VCaP (cell line): ENCODE measurements at regions not wholly inside any gene's neighbourhood (a gene's known extent, or its start where the extent isn't known, plus 50 kb on each side); places are given as distances from the start of the nearest gene placed in this dataset.

Experiments
- H3K27ac ChIP-seq: fragments of 450-650 bp; 2 replicates; pipeline ENCODE4 v1.5.1; 2017
- TF ChIP-seq, protein P1 (sequence below): fragments of 450-650 bp; conservative IDR thresholded peaks from 2 replicates; pipeline ENCODE4 v1.5.1; 2017; ENCODE audit warnings: mild to moderate bottlenecking, moderate library complexity

DNA sequence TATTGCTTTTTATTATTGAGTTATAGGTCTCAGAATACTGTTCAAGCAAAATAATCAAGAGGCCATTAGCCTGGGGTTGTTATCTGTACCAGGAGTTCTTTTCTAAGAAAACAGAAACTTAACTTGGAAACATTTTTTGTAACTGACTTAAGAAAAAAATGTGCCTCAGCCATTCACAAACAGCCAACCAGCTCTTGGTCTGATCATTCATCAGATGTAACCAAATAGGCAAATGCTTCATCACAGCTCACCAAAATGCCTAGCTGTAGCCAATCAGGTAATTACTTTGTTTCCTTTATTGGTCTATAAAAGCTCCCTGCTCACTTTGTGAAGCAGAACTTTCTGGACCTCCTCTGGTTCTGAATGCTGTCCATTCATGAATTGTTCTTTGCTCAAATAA lies 387.7 kb downstream of the FAT4 start:
- TF ChIP-seq, protein P1, sequence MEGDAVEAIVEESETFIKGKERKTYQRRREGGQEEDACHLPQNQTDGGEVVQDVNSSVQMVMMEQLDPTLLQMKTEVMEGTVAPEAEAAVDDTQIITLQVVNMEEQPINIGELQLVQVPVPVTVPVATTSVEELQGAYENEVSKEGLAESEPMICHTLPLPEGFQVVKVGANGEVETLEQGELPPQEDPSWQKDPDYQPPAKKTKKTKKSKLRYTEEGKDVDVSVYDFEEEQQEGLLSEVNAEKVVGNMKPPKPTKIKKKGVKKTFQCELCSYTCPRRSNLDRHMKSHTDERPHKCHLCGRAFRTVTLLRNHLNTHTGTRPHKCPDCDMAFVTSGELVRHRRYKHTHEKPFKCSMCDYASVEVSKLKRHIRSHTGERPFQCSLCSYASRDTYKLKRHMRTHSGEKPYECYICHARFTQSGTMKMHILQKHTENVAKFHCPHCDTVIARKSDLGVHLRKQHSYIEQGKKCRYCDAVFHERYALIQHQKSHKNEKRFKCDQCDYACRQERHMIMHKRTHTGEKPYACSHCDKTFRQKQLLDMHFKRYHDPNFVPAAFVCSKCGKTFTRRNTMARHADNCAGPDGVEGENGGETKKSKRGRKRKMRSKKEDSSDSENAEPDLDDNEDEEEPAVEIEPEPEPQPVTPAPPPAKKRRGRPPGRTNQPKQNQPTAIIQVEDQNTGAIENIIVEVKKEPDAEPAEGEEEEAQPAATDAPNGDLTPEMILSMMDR, result no peak
- H3K27ac ChIP-seq, result no peak overlapping the region

DNA sequence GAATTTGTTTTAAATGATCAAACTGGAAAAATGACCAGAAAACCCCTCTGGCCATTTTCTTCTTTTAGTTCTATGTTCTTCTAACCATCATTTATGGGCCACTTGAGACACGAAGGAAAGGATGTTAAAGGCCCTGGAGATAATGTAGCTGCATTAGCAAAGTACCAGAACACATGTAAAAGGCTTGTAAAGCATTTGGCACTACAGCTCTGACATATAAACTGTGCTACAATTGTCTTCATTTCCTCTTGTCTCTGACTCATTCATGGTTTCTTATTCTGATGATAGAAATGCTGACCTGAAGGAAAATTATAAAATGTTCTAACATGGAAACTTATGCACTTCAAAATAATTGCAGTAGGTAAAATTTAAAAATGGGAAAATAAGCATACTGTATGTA lies 388.7 kb downstream of the FAT4 start:
- H3K27ac ChIP-seq, result no peak overlapping the region
- TF ChIP-seq, protein P1, result no peak

DNA sequence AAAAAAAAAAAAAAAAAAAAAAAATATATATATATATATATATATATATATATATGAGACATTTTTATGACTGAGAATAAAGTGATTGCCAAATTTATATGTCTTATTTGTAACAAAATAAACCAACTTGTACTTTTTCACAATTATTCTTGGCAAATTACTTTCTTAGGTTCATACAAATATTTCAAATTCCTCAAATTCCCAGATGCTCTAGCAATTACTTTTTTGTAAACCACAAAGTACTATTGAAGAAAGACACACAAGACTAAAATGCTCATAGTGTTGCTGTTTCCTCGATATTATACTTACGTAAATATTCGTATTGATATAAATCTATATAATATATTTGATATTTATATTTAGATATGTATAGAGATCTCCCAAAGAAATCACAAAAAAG lies 390.0 kb downstream of the FAT4 start:
- TF ChIP-seq, protein P1, result no peak
- H3K27ac ChIP-seq, result no peak overlapping the region

DNA sequence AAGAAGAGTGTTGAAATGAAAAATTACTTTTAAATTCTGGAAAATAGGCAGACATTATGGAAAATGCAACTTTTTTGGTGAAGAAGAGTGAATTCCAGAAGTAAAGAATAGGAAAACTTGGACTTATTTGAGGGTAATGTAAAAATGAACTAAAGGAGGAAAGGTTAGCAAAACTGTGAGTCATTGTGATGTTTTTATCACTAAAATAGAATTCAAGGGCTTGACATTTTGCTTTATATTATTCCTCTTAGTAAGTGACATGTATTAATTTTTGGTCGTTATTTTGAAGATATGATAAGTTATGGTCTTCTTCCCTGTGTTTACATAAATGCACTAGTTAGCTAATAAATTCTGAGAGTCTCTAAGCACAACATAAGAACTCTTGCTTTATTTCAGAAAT lies 390.9 kb downstream of the FAT4 start:
- TF ChIP-seq, protein P1, result no peak
- no peak overlapping the region for H3K27ac ChIP-seq

DNA sequence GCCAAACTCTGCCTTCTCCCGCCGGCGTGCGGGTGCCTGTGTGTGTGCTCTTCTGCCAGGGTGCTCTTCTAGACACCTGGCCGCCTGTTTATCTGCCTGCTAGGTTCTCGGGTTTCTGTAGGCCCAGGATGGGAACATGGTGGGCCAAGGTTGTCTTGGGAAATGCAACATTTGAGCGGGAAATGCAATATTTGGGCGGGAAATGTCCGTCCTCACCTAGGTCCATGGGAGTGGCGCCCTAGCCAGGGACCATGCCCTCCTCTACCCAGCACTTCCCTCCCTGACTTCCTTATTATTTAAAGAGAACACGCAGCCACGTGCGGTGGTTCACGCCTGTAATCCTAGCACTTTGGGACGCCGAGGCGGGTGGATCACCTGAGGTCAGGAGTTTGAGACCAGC lies 392.6 kb downstream of the FAT4 start:
- TF ChIP-seq, protein P1, result no peak
- no peak overlapping the region for H3K27ac ChIP-seq

DNA sequence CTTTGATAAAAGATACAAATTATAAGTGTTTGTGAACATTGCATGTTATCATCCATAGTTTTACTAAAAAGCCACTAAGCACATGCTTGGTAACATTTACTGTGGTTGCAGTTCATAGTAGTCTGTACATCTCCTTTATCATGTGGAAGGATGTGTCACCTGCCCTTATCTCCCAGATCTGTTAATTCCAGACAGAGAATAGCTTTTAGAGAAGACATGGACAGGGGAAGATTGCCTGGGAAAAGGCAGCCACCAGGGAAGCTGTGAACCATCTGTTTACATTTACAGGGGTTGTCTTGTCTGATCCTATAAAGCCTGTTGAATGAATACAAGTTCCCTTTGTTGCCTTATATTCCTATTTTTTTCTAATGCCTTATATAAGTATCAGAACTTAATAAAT lies 396.0 kb downstream of the FAT4 start:
- H3K27ac ChIP-seq, result no peak overlapping the region
- TF ChIP-seq, protein P1, result no peak

DNA sequence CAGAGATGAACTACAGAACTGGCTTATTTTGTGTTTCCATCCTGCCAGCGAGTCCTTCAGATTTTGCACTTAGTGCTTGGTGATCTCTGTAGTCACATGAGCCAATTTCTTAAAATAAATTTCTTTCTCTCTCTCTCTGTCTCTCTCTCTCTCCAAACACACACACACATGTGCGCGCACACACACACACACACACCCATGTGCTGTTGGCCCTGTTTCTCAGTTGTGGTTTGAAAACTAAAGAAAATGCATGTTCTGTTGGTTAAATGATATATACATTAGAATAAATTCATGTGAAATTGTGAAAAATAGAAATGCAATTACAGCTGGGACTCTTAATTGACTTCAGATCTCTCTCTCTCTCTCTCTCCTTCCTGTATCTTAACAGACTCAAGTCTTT lies 399.3 kb downstream of the FAT4 start:
- TF ChIP-seq, protein P1, result no peak
- no peak overlapping the region for H3K27ac ChIP-seq

DNA sequence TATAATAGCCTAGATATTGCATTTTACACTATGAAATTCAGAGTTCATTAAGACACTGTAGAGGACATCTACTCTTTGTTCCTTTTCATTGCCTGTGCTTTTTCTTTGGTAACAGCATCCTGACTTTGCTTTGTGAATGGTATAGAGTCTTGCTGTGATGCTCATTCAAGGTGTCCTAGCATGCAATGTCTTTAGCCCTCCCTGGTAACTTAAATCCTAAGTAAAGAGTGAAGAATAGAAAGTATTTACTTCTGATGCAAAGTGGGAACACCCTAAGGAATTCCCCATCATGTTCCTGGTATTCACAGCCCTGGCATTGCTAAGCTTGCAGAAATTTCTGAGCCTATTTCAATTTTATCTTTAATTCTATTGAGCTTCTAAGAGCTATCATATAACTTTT lies 400.1 kb downstream of the FAT4 start:
- TF ChIP-seq, protein P1, result no peak
- H3K27ac ChIP-seq, result no peak overlapping the region
